ENCODE measurements at regions not wholly inside any gene's neighbourhood (a gene's known extent, or its start where the extent isn't known, plus 50 kb on each side); places are given as distances from the start of the nearest gene placed in this dataset.

DNA sequence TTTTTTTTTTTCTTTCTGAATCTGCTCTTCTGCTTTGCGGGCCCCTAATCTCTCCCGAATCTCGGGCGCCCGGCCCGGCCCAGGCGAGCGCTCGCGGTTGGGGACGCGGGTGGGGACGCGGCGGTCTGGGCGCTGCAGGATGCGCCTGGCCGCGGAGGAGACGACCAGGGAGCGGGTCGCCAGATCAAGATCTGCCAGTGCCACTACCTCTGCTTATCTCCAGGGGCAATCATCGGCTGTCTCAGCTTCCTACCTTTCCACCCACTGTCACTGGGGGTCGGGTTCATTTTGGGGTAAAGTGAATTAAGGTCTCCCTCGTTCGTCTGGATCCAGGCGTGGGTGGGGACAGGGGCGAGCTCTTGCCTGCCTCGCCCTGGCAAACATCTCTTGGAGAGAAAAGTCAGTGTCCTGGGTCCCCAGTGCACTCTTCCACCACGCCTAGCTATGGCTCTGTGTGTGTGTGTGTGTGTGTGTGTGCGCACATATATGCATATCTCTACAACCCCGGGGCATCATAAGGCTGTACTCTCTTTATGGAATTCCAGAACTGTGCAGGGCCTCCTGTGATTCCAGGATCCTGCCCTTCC, 422.3 kb downstream of the VRK1 start:
- H3K4me3 ChIP-seq: no peak overlapping the region
- DNase-seq (no peak), ATAC-seq (ENCODE audit: insufficient read depth, low FRiP score) (no peak)
- H3K4me1 ChIP-seq (ENCODE audit: control insufficient read depth in 5 of 5, insufficient read depth in 5 of 5, low read length in 5 of 5): peaks cover 0 to 8% (median 3%) of the 10 kb centered on the region in 5 donors
- peaks cover 0 to 2% (median 0%) of the 10 kb centered on the region in 4 donors for H3K9me3 ChIP-seq (ENCODE audit: control insufficient read depth in 4 of 4, insufficient read depth in 3 of 4, low read length in 3 of 4)
- no peak overlapping the region for H3K27ac ChIP-seq (ENCODE audit: low read depth in 1 of 2, low read length in 1 of 2)
- no peaks in the 10 kb centered on the region for H3K36me3 ChIP-seq (ENCODE audit: control insufficient read depth in 4 of 4, insufficient read depth in 4 of 4, low read length in 4 of 4)
- H3K9ac ChIP-seq (ENCODE audit: insufficient read depth in 1 of 2, low read length in 2 of 2): no peak overlapping the region
- peaks cover 8 to 41% (median 30%) of the 10 kb centered on the region in 3 donors for H3K27me3 ChIP-seq (ENCODE audit: control insufficient read depth in 3 of 3, insufficient read depth in 3 of 3, low read length in 2 of 3)
- WGBS, 2 donors: 10 to 12% methylated on average over 32 of the region's 32 CpGs
- no peak for TF ChIP-seq CTCF (IDR thresholded peaks at IDR 0.05; ENCODE audit: control extremely low read depth, extremely low read depth)

GRCh38 chr14:97221572-97222285, 424.5 kb downstream of the VRK1 start:
- WGBS, 2 donors: 68 to 79% methylated on average over 11 of the region's 11 CpGs

DNA sequence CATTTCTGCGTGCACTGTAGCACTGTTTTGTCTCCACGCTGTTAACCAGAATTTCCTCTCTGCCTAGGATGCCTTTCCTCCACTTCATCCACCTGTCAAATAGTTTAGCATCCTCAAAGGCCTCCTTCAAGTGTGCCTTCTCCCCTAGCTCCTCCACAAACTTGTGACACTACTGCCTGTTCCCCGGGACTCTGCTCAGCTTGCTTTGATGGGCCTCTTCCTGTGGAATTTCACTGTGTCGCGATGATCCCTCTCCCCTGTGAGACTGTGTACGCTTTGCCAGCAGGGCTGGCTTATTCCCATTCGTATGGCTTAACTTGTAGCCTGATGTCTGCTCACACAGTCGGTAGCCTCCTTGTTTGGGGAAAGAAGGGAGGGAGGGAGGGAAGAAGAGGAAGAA, 426.8 kb downstream of the VRK1 start:
- ATAC-seq (ENCODE audit: insufficient read depth, low FRiP score) (no peak), DNase-seq (no peak)
- Histone ChIP-seq H3K4me1 (ENCODE audit: control insufficient read depth in 5 of 5, insufficient read depth in 5 of 5, low read length in 5 of 5) (peaks cover 0 to 4% (median 3%) of the 10 kb centered on the region in 5 donors), H3K27ac (ENCODE audit: low read depth in 1 of 2, low read length in 1 of 2) (no peak overlapping the region), H3K4me3 (no peak overlapping the region), H3K27me3 (ENCODE audit: control insufficient read depth in 3 of 3, insufficient read depth in 3 of 3, low read length in 2 of 3) (peaks cover 8 to 21% (median 20%) of the 10 kb centered on the region in 3 donors), H3K36me3 (ENCODE audit: control insufficient read depth in 4 of 4, insufficient read depth in 4 of 4, low read length in 4 of 4) (no peaks in the 10 kb centered on the region), H3K9me3 (ENCODE audit: control insufficient read depth in 4 of 4, insufficient read depth in 3 of 4, low read length in 3 of 4) (peaks cover 0 to 2% (median 0%) of the 10 kb centered on the region in 4 donors), H3K9ac (ENCODE audit: insufficient read depth in 1 of 2, low read length in 2 of 2) (no peak overlapping the region)
- no peak for TF ChIP-seq CTCF (IDR thresholded peaks at IDR 0.05; ENCODE audit: control extremely low read depth, extremely low read depth)
- WGBS, 2 donors: 30 to 35% methylated on average over 8 of the region's 8 CpGs

More at GRCh38 chr14:97221572-97222285, 424.5 kb downstream of the VRK1 start:
- Histone ChIP-seq H3K36me3 (ENCODE audit: control insufficient read depth in 4 of 4, insufficient read depth in 4 of 4, low read length in 4 of 4) (no peaks in the 10 kb centered on the region), H3K27ac (ENCODE audit: low read depth in 1 of 2, low read length in 1 of 2) (no peak overlapping the region), H3K9ac (ENCODE audit: insufficient read depth in 1 of 2, low read length in 2 of 2) (no peak overlapping the region), H3K4me1 (ENCODE audit: control insufficient read depth in 5 of 5, insufficient read depth in 5 of 5, low read length in 5 of 5) (peaks cover 0 to 8% (median 3%) of the 10 kb centered on the region in 5 donors), H3K27me3 (ENCODE audit: control insufficient read depth in 3 of 3, insufficient read depth in 3 of 3, low read length in 2 of 3) (peaks cover 8 to 39% (median 33%) of the 10 kb centered on the region in 3 donors), H3K4me3 (no peak overlapping the region), H3K9me3 (ENCODE audit: control insufficient read depth in 4 of 4, insufficient read depth in 3 of 4, low read length in 3 of 4) (peaks cover 0 to 2% (median 0%) of the 10 kb centered on the region in 4 donors)
- TF ChIP-seq CTCF (IDR thresholded peaks at IDR 0.05; ENCODE audit: control extremely low read depth, extremely low read depth): no peak
- ATAC-seq (ENCODE audit: insufficient read depth, low FRiP score) (no peak), DNase-seq (no peak)

Measured in lung (tissue), 11 donors.